NCI-H748 (cell line): ENCODE measurements at regions not wholly inside any gene's neighbourhood (a gene's known extent, or its start where the extent isn't known, plus 50 kb on each side); places are given as distances from the start of the nearest gene placed in this dataset.
A peak's percentile ranks its signal among the peaks of the same experiment; 100 is the strongest.
"Not testable (repeated sequence)": the region's sequence is repeated elsewhere in the genome, so short reads cannot be mapped to it uniquely, and the experiment has no call there.

Source experiments
- DNase-seq: peaks from one replicate; lab custom pipeline; 2025; ENCODE audit not compliant: unreplicated experiment; lab: John Stamatoyannopoulos, UW

GRCh38 chr4:38504396-38504715 lies 159.6 kb upstream of the KLF3 start:
- DNase-seq: no peak

GRCh38 chr4:38509551-38509950 lies 154.4 kb upstream of the KLF3 start:
- DNase-seq: no peak

- no peak for DNase-seq
These were observed 153.8 kb upstream of the KLF3 start for GRCh38 chr4:38510201-38510600.

GRCh38 chr4:38511702-38512101 lies 152.3 kb upstream of the KLF3 start:
- DNase-seq: no peak

GRCh38 chr4:38512840-38513239 lies 151.2 kb upstream of the KLF3 start:
- DNase-seq: peak; percentile 18

GRCh38 chr4:38514465-38515146 lies 149.4 kb upstream of the KLF3 start:
- peak; percentile 16 for DNase-seq

GRCh38 chr4:38516190-38516589 lies 147.8 kb upstream of the KLF3 start:
- DNase-seq: no peak

GRCh38 chr4:38519666-38520065 lies 144.3 kb upstream of the KLF3 start:
- DNase-seq: no peak

- DNase-seq: no peak
These were observed 140.9 kb upstream of the KLF3 start for GRCh38 chr4:38523054-38523453.

GRCh38 chr4:38523524-38524448 lies 140.2 kb upstream of the KLF3 start:
- DNase-seq: no peak

- DNase-seq: no peak
These were observed 137.6 kb upstream of the KLF3 start for GRCh38 chr4:38526412-38526811.

GRCh38 chr4:38529189-38530115 lies 134.5 kb upstream of the KLF3 start:
- peak; percentile 91 for DNase-seq

GRCh38 chr4:38530486-38530885 lies 133.5 kb upstream of the KLF3 start:
- no peak for DNase-seq

GRCh38 chr4:38531141-38531727 lies 132.8 kb upstream of the KLF3 start:
- peak; percentile 44 for DNase-seq

- no peak for DNase-seq
These were observed 131.0 kb upstream of the KLF3 start for GRCh38 chr4:38532908-38533499.

GRCh38 chr4:38534344-38535045 lies 129.5 kb upstream of the KLF3 start:
- no peak for DNase-seq

GRCh38 chr4:38535071-38535470 lies 128.9 kb upstream of the KLF3 start:
- DNase-seq: not testable (repeated sequence)

GRCh38 chr4:38535717-38536116 lies 128.3 kb upstream of the KLF3 start:
- DNase-seq: no peak

GRCh38 chr4:38536716-38537115 lies 127.3 kb upstream of the KLF3 start:
- DNase-seq: no peak

GRCh38 chr4:38537666-38538065 lies 126.3 kb upstream of the KLF3 start:
- DNase-seq: no peak
